Suprapubic skin (tissue), 4 donors: ENCODE measurements at regions not wholly inside any gene's neighbourhood (a gene's known extent, or its start where the extent isn't known, plus 50 kb on each side); places are given as distances from the start of the nearest gene placed in this dataset.

ENCODE experiments used
- CTCF ChIP-seq, 2 donors: fragments of 200-600 bp in 1 of 2; fragments of 450-650 bp in 1 of 2; sonication (generic) in 1 of 2; IDR thresholded peaks; one replicate each; pipeline ENCODE4 v1.5.1; 2016 to 2019; ENCODE audit warnings: antibody characterized with exemption in 2 of 2, mild to moderate bottlenecking in 1 of 2, moderate library complexity in 1 of 2
- EP300 ChIP-seq: sonication (generic); formaldehyde crosslinking; IDR thresholded peaks from one replicate; pipeline ENCODE4 v1.6.1; 2017; ENCODE audit warnings: antibody characterized with exemption
- POLR2A ChIP-seq, 2 donors: fragments of 450-650 bp; IDR thresholded peaks; one replicate each; pipeline ENCODE4 v1.6.1; 2017; ENCODE audit warnings: antibody characterized with exemption in 2 of 2, mild to moderate bottlenecking in 2 of 2, moderate library complexity in 2 of 2
- POLR2AphosphoS5 ChIP-seq, 3 donors: sonication (generic); formaldehyde crosslinking; IDR thresholded peaks; one replicate each; pipeline ENCODE4 v1.6.1; 2017; ENCODE audit warnings: antibody characterized with exemption in 3 of 3

DNA sequence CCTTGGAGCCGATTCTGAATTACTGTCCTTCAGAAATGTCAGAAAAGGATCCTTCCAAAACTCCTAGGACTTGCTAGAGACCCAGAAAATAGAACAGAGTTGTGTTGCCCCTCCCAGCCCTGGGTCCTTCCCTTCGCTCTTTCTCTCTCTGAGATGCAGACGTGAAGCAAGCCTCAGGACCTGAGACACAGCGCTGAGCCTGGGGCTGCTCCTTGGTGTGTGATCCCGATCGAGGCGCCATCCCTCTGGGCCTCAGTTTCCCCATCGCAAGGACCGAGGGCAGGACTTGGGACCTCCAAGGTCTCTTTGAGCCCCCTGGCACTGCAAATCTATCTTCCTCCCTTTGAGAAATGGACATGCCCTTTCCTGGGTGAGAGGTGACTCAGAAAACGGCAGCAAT, 533.5 kb downstream of the TBC1D22A start:
- TF ChIP-seq CTCF (IDR thresholded peaks at IDR 0.05) = no peak
- TF ChIP-seq POLR2AphosphoS5 (IDR thresholded peaks at IDR 0.05) = no peak
- TF ChIP-seq POLR2A (IDR thresholded peaks at IDR 0.05) = no peak
- no peak for TF ChIP-seq EP300
